MCF 10A (cell line): ENCODE measurements at regions not wholly inside any gene's neighbourhood (a gene's known extent, or its start where the extent isn't known, plus 50 kb on each side); places are given as distances from the start of the nearest gene placed in this dataset.
"Not testable (repeated sequence)": the region's sequence is repeated elsewhere in the genome, so short reads cannot be mapped to it uniquely, and the experiment has no call there.

Experiments used
- BruUV-seq: library from RNA; stranded (reverse); fragments of 400-500 nt; replicated peaks from 2 replicates; lab custom pipeline; 2021; lab: Mats Ljungman, UMichigan
- CTCF ChIA-PET: fragments of 300-600 bp; sonication (Branson Sonifier 250); formaldehyde crosslinking; extraction: SDS; loops from one replicate; lab custom pipeline; 2021; ENCODE audit warnings: antibody characterized with exemption, inconsistent platforms; lab: Yijun Ruan, JAX
- POLR2A ChIA-PET: fragments of 300-600, 350-650 bp; sonication (Branson Sonifier 250); formaldehyde crosslinking; extraction: SDS; loops from one replicate; lab custom pipeline; 2020; ENCODE audit warnings: antibody characterized with exemption, inconsistent platforms; lab: Yijun Ruan, JAX
- DNase-seq: peaks from one replicate; pipeline ENCODE4 v3.0.0-alpha.2; 2018; ENCODE audit not compliant: unreplicated experiment
- H3K27ac Mint-ChIP-seq: one replicate; pipeline ENCODE4 v1.8.0; 2022; ENCODE audit warnings: mild to moderate bottlenecking, low read depth, mixed read lengths; ENCODE audit not compliant: unreplicated experiment
- H3K27me3 Mint-ChIP-seq: one replicate; pipeline ENCODE4 v1.8.0; 2022; ENCODE audit warnings: mixed read lengths; ENCODE audit not compliant: insufficient read depth, unreplicated experiment
- H3K36me3 Mint-ChIP-seq: one replicate; pipeline ENCODE4 v1.8.0; 2022; ENCODE audit warnings: mild to moderate bottlenecking, moderate library complexity, mixed read lengths; ENCODE audit not compliant: insufficient read depth, unreplicated experiment
- H3K4me1 Mint-ChIP-seq: one replicate; pipeline ENCODE4 v1.8.0; 2022; ENCODE audit warnings: mixed read lengths; ENCODE audit not compliant: insufficient read depth, unreplicated experiment
- H3K4me3 Mint-ChIP-seq: one replicate; pipeline ENCODE4 v1.8.0; 2022; ENCODE audit warnings: mild to moderate bottlenecking, moderate library complexity, mixed read lengths; ENCODE audit not compliant: unreplicated experiment
- H3K9me3 Mint-ChIP-seq: one replicate; pipeline ENCODE4 v1.8.0; 2022; ENCODE audit warnings: mixed read lengths; ENCODE audit not compliant: unreplicated experiment
- intact Hi-C: fragments of 100-400 bp; cut with micrococcal nuclease; formaldehyde crosslinking; loops from 2 replicates; pipeline ENCODE4 v1.14.1; 2022
- TF ChIP-seq, protein P1 (sequence below): fragments of 200-600 bp; IDR thresholded peaks from one replicate; pipeline ENCODE4 v1.8.0; 2022; ENCODE audit warnings: antibody characterized with exemption, mild to moderate bottlenecking; ENCODE audit not compliant: unreplicated experiment

DNA sequence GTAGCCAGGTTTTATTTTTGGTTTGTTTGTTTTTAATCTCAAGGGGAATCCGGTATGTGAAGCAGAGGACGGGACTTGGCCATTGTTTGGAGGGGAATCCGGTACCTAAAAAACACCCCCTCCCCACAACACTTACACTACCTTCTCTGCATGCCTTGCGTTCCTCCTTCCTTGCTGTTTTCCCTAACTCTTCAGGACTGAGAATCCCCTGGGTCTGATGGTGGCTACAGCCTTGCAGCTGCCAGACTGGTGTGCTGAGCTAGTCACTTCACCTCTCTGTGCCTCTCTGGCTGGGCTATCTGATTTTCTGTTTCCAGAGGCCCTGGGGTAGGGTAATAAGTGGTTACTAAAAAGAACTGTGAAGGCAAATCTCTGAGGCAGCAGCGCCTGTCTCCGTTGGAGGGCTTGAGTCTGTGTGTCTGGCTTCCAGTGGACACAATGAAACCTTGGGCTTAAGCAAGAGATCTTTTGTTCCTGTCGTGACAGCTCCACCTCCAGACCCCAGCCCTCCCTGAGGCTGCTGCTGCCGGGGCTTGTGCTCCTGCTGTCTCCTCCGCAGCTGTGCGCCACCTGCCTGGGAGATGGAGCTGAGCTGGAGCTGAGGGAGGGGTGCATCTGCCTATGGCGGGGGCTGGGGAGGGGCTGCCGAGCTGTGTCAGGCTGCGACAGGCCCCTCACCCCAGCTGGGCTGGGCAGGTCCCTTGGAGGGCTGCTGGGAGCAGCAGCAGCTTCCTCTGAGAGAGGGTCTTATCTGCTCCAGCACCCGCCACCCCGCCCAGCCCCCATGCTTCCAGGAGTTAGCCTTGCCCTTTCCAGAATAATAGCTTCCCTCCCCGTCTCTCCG lies 65.8 kb upstream of the CCDC167 start:
- no peak overlapping the region for H3K27ac Mint-ChIP-seq
- POLR2A ChIA-PET = no interaction called here
- TF ChIP-seq, protein P1, sequence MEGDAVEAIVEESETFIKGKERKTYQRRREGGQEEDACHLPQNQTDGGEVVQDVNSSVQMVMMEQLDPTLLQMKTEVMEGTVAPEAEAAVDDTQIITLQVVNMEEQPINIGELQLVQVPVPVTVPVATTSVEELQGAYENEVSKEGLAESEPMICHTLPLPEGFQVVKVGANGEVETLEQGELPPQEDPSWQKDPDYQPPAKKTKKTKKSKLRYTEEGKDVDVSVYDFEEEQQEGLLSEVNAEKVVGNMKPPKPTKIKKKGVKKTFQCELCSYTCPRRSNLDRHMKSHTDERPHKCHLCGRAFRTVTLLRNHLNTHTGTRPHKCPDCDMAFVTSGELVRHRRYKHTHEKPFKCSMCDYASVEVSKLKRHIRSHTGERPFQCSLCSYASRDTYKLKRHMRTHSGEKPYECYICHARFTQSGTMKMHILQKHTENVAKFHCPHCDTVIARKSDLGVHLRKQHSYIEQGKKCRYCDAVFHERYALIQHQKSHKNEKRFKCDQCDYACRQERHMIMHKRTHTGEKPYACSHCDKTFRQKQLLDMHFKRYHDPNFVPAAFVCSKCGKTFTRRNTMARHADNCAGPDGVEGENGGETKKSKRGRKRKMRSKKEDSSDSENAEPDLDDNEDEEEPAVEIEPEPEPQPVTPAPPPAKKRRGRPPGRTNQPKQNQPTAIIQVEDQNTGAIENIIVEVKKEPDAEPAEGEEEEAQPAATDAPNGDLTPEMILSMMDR = no peak
- intact Hi-C loops = loop anchor here (1.0 to 2.0 kb wide), 3 partner anchors 27 to 127 kb away; no protein-coding TSS in a partner anchor
- no TSS peak for BruUV-seq
- H3K27me3 Mint-ChIP-seq = peaks cover 20% of the 10 kb centered on the region
- H3K36me3 Mint-ChIP-seq = no peaks in the 10 kb centered on the region
- CTCF ChIA-PET = interaction anchor here (0.7 to 2.0 kb wide), 16 partner anchors 9 to 131 kb away, joined by 3 to 9 read pairs (median 3); no protein-coding TSS in a partner anchor
- no peak for DNase-seq
- H3K4me3 Mint-ChIP-seq = no peak overlapping the region
- H3K9me3 Mint-ChIP-seq = no peaks in the 10 kb centered on the region
- H3K4me1 Mint-ChIP-seq = no peaks in the 10 kb centered on the region

GRCh38 chr6:37562926-37563288 lies 63.2 kb upstream of the CCDC167 start:
- H3K9me3 Mint-ChIP-seq, DNase-seq, H3K36me3 Mint-ChIP-seq, H3K27ac Mint-ChIP-seq, H3K4me3 Mint-ChIP-seq, H3K4me1 Mint-ChIP-seq, intact Hi-C loops, BruUV-seq: not testable (repeated sequence)
- H3K27me3 Mint-ChIP-seq = peaks cover 34% of the 10 kb centered on the region
- ChIA-PET CTCF (interaction anchor here (0.6 to 1.2 kb wide), 4 partner anchors 9 to 228 kb away, joined by 3 to 6 read pairs (median 4); no protein-coding TSS in a partner anchor), POLR2A (interaction anchor here (0.6 kb wide), 1 partner anchor 179 kb away, joined by 3 read pairs; no protein-coding TSS in a partner anchor)

DNA sequence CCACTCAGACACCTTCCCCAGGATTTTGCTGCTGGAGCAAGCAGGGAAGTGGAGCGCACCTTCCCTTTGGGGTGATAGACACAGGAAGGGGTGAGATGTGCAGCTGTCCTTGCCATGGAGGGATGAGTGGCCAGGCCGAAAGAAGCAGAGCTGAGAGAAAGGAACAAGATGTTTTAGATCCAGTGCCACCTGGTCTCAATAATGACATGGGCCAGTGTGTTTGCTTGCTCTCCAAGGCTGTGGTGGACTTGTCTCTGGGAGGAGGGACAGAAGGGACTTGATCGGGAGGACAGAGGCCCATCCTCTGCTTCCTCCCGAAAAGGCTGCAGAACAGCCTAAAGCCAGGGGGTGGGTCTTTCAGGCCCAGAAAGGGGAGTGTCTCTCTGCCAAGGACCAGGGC lies 61.7 kb upstream of the CCDC167 start:
- H3K4me3 Mint-ChIP-seq = no peak overlapping the region
- H3K27me3 Mint-ChIP-seq = peaks cover 34% of the 10 kb centered on the region
- ChIA-PET POLR2A (no interaction called here), CTCF (no interaction called here)
- TF ChIP-seq, protein P1 = no peak
- H3K27ac Mint-ChIP-seq = no peak overlapping the region
- no TSS peak for BruUV-seq
- no peaks in the 10 kb centered on the region for H3K4me1 Mint-ChIP-seq
- H3K9me3 Mint-ChIP-seq = no peaks in the 10 kb centered on the region
- no peaks in the 10 kb centered on the region for H3K36me3 Mint-ChIP-seq
- intact Hi-C loops = no loop called here
- DNase-seq = no peak

DNA sequence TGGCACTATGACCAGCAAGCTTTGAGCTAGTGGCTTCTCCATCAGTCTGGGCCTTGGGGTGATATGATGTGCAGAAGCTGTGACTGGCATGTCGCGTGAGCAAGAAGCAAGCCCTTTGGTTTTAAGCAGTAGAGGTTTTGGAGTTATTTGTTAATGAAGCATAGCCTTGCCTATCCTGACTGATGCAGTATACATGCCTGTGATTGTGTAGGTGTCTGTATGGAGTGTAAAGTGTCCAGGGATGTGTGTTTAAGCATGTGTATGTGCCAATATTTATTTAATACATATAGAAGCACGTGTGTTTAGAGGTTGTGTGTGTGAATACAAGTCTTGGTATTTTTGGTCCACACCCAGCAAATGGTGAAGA lies 61.0 kb upstream of the CCDC167 start:
- BruUV-seq = no TSS peak
- CTCF ChIA-PET = interaction anchor here (0.6 to 1.0 kb wide), 2 partner anchors 97 to 112 kb away, joined by 3 read pairs; no protein-coding TSS in a partner anchor
- intact Hi-C loops = no loop called here
- Mint-ChIP-seq H3K4me1 (no peaks in the 10 kb centered on the region), H3K27ac (no peak overlapping the region), H3K36me3 (no peaks in the 10 kb centered on the region), H3K27me3 (peaks cover 34% of the 10 kb centered on the region), H3K4me3 (no peak overlapping the region), H3K9me3 (no peaks in the 10 kb centered on the region)
- TF ChIP-seq, protein P1 = no peak
- POLR2A ChIA-PET = no interaction called here
- no peak for DNase-seq
